KOPT-K1 (cell line): ENCODE measurements at regions not wholly inside any gene's neighbourhood (a gene's known extent, or its start where the extent isn't known, plus 50 kb on each side); places are given as distances from the start of the nearest gene placed in this dataset.

Experiments
- H3K27ac ChIP-seq: fragments of 200-600 bp; sonication (generic); 2 replicates; pipeline ENCODE4 v1.5.1; 2016; ENCODE audit warnings: antibody characterized with exemption, mild to moderate bottlenecking, low read depth, low read length; ENCODE audit not compliant: poor library complexity, severe bottlenecking
- H3K36me3 ChIP-seq: fragments of 200-600 bp; sonication (generic); 2 replicates; pipeline ENCODE4 v1.5.1; 2017; ENCODE audit warnings: antibody characterized with exemption, mild to moderate bottlenecking, low read length, moderate library complexity; ENCODE audit not compliant: insufficient read depth
- H3K9me3 ChIP-seq: fragments of 200-600 bp; sonication (generic); 2 replicates; pipeline ENCODE4 v1.5.1; 2017; ENCODE audit warnings: antibody characterized with exemption, low read length, mild to moderate bottlenecking; ENCODE audit not compliant: insufficient read depth, poor library complexity, severe bottlenecking

- no peak overlapping the region for H3K27ac ChIP-seq
- H3K9me3 ChIP-seq: peaks cover 4% of the 10 kb centered on the region
- H3K36me3 ChIP-seq: no peaks in the 10 kb centered on the region
Measured at GRCh38 chr6:122035173-122035572, 364.3 kb upstream of the HSF2 start.

- no peaks in the 10 kb centered on the region for H3K36me3 ChIP-seq
- H3K27ac ChIP-seq: no peak overlapping the region
- peaks cover 4% of the 10 kb centered on the region for H3K9me3 ChIP-seq
Measured at GRCh38 chr6:122040261-122040660, 359.2 kb upstream of the HSF2 start.

- Histone ChIP-seq H3K36me3 (no peaks in the 10 kb centered on the region), H3K27ac (no peak overlapping the region)
Measured at GRCh38 chr6:122042380-122042779, 357.1 kb upstream of the HSF2 start.

GRCh38 chr6:122042960-122043735 is 356.3 kb upstream of the HSF2 start:
- peaks cover 4% of the 10 kb centered on the region for H3K9me3 ChIP-seq
- no peaks in the 10 kb centered on the region for H3K36me3 ChIP-seq

More at GRCh38 chr6:122042380-122042779, 357.1 kb upstream of the HSF2 start:
- peaks cover 4% of the 10 kb centered on the region for H3K9me3 ChIP-seq

GRCh38 chr6:122048570-122048969 is 350.9 kb upstream of the HSF2 start:
- Histone ChIP-seq H3K36me3 (no peaks in the 10 kb centered on the region), H3K9me3 (no peaks in the 10 kb centered on the region), H3K27ac (no peak overlapping the region)

More at GRCh38 chr6:122042960-122043735, 356.3 kb upstream of the HSF2 start:
- no peak overlapping the region for H3K27ac ChIP-seq

- no peak overlapping the region for H3K27ac ChIP-seq
- H3K36me3 ChIP-seq: no peaks in the 10 kb centered on the region
- no peaks in the 10 kb centered on the region for H3K9me3 ChIP-seq
Measured at GRCh38 chr6:122049341-122049740, 350.1 kb upstream of the HSF2 start.

- H3K36me3 ChIP-seq: no peaks in the 10 kb centered on the region
- no peaks in the 10 kb centered on the region for H3K9me3 ChIP-seq
- H3K27ac ChIP-seq: no peak overlapping the region
Measured at GRCh38 chr6:122050242-122050755, 349.2 kb upstream of the HSF2 start.

- H3K27ac ChIP-seq: no peak overlapping the region
- H3K36me3 ChIP-seq: no peaks in the 10 kb centered on the region
- no peaks in the 10 kb centered on the region for H3K9me3 ChIP-seq
Measured at GRCh38 chr6:122052346-122052900, 347.0 kb upstream of the HSF2 start.

- no peaks in the 10 kb centered on the region for H3K36me3 ChIP-seq
- no peak overlapping the region for H3K27ac ChIP-seq
- no peaks in the 10 kb centered on the region for H3K9me3 ChIP-seq
Measured at GRCh38 chr6:122059918-122060317, 339.5 kb upstream of the HSF2 start.

- Histone ChIP-seq H3K36me3 (no peaks in the 10 kb centered on the region), H3K27ac (no peak overlapping the region), H3K9me3 (no peaks in the 10 kb centered on the region)
Measured at GRCh38 chr6:122061855-122062254, 337.6 kb upstream of the HSF2 start.

GRCh38 chr6:122063076-122063475 is 336.4 kb upstream of the HSF2 start:
- no peaks in the 10 kb centered on the region for H3K36me3 ChIP-seq
- no peaks in the 10 kb centered on the region for H3K9me3 ChIP-seq
- H3K27ac ChIP-seq: no peak overlapping the region

- Histone ChIP-seq H3K9me3 (no peaks in the 10 kb centered on the region), H3K27ac (no peak overlapping the region), H3K36me3 (no peaks in the 10 kb centered on the region)
Measured at GRCh38 chr6:122063761-122064160, 335.7 kb upstream of the HSF2 start.

GRCh38 chr6:122066200-122066599 is 333.3 kb upstream of the HSF2 start:
- no peak overlapping the region for H3K27ac ChIP-seq
- no peaks in the 10 kb centered on the region for H3K9me3 ChIP-seq
- H3K36me3 ChIP-seq: no peaks in the 10 kb centered on the region

- H3K36me3 ChIP-seq: no peaks in the 10 kb centered on the region
- H3K27ac ChIP-seq: no peak overlapping the region
- H3K9me3 ChIP-seq: no peaks in the 10 kb centered on the region
Measured at GRCh38 chr6:122068291-122068769, 331.1 kb upstream of the HSF2 start.

- Histone ChIP-seq H3K9me3 (no peaks in the 10 kb centered on the region), H3K27ac (no peak overlapping the region), H3K36me3 (no peaks in the 10 kb centered on the region)
Measured at GRCh38 chr6:122069932-122070331, 329.5 kb upstream of the HSF2 start.
